CD4-positive, alpha-beta T cell treated with Interleukin-15 for 4 hours (primary cell): ENCODE measurements at regions not wholly inside any gene's neighbourhood (a gene's known extent, or its start where the extent isn't known, plus 50 kb on each side); places are given as distances from the start of the nearest gene placed in this dataset.
A peak's percentile ranks its signal among the peaks of the same experiment; 100 is the strongest.

Source experiments
- DNase-seq: peaks from one replicate; pipeline ENCODE4 v3.0.0-alpha.2; 2020; ENCODE audit warnings: low spot score

DNA sequence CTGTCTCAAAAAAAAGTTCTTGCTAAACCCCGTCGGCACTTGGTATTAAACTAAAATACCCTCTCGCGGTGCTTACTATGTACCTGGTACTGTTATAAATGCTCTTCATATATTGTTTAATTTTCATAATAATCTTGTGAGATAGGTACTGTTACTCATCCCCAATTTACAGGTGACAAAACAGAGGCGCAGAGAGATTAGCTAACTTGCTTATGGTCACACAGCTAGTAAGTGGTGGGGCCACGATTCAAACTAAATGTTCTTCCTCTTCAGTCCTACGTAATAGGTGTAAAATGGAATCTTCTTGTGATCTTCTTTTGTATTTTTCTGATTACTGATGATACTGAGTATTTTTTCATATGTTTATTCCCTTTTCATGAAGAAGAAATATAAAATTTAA, 51.3 kb downstream of the TET3 start:
- DNase-seq: no peak

DNA sequence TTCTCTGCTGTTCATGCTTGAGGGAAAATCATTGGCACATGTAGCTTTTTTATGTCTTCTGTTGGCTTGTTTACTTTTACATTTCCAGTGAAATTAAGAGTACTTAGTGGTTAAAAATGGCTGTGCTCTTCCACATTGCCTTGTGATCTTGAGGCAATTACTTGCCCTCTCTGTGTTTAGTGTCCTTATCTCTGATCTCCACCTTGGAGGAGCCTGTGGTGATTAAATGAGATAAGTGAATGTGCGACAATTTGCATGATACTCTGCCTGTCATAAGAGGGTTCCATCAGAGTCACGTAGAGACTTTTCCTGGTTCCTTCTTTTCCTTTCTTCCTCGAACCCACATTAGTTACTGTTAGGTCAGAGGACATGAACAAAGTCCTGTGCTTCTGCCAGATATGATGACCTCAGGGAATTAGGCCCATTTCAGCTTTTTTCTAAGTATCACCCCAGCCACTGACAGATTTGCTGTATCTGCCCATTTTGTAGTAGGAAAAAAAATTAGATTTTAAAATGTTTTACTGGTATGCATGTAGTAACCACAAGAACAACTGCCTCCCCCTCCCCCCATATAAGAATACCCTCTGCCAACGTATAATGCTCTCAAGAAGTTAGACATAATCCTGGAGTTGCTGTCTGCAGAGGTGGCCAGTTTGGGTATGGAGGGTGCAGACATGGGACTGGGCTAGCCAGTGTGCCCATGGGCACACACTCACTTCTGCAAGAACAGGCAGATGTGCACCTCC, 51.9 kb downstream of the TET3 start:
- DNase-seq: no peak

DNA sequence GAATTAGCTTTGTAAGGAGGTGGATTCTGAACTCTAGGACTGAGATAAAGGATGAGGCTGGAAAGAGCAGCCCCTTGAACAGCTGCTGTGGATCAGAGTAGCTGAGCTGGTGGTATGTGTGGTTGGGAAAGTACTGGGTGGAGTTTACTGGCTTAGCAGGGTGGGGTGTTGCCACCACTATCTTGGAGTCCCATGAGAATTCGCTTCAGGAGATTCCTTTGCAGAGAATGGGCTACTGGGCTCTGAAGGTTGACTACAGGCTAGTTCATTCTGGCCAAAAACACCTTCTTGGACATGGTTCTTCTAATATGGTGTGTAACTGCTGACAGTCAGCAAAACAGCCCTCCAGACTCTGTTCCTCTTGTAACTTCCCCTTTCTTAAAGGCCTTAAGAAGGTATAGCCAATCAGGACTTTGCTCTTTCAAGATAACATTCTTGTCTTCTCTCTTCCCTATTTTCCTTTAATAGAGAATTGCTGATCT, 52.7 kb downstream of the TET3 start:
- DNase-seq: no peak

DNA sequence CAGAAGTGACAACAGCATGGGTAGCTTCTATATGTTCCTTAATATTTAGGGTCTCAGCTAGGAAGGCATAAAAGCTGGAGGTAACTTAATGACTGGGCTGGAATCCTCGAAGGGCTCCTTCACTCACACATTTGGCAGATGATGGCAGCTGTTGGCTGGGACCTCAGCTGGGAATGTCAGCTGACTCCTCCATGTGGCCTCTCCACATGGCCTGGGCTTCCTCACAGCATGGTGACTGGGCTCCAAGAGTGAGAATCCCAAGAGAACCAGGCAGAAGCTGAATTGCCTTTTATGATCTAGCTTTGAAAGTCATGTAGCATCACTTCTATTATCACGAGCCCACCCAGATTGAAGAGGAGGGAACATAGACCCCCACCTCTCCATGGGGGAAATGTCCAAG, 54.9 kb downstream of the TET3 start:
- DNase-seq: no peak

DNA sequence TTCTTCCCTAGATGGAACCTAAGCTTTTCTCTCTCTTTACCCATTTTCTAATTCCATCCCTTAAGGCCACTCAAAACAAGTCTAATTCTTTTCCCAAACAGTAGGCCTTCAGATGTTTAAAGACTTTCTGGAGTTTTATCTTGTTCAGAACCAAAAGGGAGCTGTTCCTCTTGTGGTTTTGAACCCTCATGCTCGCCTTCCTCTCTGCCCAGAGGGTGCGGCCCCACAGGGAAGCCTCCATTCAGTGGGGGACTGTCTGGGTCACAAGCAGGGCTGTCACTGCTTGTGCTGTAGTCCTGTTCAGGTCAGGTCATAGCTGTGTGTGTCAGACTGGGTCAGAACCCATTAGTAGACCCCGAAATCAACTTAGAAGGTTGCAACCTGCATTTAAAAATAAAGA, 56.5 kb downstream of the TET3 start:
- DNase-seq: no peak

DNA sequence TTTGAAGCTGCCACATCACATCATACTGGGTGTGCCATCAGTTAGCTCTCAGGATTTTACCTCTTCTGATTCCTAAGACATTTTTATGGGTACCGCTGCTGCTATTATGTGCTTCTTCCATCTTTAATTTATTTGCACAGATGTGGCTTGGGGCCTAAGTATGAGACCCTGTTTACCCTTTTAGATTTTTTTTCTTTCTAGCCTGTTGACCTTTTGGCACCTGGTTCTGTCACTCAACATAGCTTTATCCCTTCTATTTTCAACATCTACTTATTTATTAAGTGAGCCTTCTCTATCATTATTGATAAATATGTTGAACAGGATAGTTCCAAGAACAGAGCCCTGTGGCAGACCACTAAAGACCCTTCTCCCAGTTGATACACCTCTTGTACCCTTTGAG, 57.0 kb downstream of the TET3 start:
- no peak for DNase-seq

DNA sequence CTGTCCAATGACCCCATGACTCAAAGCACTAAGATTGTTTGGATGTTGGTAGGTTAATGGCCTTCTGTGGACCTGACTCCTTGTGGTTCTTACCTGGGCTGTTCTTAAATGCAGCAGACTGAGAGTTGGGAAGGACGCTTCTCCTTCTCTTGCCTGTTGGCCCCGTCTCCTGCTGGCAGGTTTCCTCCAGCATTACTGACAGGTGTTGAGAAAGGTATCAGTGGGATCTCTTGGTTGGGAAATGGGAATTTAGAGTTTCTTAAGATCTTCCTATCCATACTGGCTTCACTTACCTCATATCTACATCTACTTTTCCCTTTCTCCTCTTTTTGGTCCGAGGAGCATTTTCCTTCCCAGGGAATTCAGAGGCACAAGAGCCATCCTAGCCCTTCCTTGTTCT, 57.9 kb downstream of the TET3 start:
- DNase-seq: no peak

DNA sequence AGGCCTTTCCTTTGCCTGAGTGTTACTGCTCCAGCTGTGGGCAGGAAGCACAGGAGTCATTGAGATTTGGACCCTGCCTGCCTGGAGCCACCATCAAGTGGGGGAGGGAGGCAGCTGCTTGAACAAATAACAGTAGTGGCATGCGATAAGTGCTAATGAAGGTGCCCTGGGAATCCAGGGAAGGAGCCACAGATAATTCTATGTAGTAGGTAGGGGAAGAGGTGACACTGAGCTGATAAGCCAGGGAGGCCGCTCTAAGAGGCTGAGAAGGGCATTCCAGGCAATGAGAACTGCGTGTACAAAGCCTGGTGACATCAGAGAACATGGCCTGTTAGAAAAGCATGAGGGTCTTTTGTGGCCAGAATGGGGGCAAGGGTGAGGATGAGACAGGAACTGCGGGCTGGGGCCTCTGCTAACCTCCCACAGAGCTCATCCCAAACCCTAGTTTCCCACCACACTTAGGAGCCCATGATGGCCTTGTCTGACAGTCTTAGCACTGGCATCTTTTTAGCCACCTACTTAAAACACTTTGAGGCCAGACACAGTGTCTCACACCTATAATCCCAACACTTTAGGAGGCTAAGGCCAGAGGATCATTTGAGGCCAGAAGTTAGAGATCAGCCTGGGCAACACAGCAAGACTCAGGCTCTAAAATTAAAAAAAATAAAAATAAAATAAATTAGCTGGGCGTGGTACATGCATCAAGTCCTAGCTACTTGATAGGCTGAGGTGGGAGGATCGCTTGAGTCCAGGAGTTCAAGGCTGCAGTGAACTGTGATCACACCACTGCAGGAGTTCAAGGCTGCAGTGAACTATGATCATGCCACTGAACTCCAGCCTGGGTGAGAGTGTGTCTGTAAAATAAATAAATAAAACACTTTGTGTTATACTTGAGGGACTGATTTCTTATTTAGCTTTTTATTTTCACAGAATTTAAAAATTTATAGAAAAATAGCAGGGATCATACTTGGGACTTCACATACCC, 58.9 kb downstream of the TET3 start:
- no peak for DNase-seq

DNA sequence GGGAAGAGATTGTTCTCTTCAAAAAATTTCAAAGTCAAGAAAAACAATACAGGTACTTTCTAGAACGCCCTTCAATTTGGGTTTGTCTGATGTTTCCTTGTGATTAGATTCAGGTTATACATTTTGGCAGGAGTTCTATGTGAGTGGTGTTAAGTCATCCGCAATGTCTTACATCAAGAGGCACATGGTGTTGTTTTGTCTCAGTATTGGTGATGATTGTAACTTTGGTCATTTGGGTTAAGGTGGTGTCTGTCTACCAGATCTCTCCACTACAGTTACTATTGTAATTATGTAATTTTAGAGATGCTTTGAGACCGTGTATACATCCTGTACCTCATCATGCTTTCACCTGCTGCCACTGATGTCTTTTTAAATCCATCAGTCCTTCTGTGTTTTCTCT, 60.3 kb downstream of the TET3 start:
- DNase-seq: no peak

DNA sequence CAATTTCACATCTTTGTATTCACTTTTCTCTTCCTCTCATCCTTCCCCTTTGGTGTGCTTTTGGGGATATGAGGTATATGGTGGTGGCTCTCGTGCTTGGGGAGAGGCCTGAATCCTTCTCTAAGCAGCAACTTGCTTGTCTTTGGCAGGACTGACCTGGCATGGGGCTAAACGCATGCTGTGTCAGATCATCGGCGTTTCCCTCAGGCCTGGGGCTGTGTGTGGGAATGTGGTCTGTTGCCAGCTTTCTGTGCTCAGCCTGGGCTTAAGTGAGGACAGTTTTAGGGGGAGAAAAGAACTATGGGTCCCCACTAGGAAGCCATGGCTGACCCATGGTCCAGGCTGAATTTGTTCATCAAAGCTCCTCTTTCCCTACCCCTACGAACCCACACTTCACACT, 60.7 kb downstream of the TET3 start:
- no peak for DNase-seq

DNA sequence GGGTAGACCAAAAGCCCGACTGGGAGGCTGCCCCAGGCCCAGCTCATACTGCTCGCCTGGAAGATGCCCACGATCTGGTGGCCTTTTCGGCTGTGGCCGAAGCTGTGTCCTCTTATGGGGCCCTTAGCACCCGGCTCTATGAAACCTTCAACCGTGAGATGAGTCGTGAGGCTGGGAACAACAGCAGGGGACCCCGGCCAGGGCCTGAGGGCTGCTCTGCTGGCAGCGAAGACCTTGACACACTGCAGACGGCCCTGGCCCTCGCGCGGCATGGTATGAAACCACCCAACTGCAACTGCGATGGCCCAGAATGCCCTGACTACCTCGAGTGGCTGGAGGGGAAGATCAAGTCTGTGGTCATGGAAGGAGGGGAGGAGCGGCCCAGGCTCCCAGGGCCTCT, 61.7 kb downstream of the TET3 start:
- no peak for DNase-seq

DNA sequence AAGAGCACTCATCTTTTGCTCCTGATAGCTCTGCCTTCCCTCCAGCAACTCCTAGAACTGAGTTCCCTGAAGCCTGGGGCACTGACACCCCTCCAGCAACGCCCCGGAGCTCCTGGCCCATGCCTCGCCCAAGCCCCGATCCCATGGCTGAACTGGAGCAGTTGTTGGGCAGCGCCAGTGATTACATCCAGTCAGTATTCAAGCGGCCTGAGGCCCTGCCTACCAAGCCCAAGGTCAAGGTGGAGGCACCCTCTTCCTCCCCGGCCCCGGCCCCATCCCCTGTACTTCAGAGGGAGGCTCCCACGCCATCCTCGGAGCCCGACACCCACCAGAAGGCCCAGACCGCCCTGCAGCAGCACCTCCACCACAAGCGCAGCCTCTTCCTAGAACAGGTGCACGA, 62.4 kb downstream of the TET3 start:
- DNase-seq: no peak

DNA sequence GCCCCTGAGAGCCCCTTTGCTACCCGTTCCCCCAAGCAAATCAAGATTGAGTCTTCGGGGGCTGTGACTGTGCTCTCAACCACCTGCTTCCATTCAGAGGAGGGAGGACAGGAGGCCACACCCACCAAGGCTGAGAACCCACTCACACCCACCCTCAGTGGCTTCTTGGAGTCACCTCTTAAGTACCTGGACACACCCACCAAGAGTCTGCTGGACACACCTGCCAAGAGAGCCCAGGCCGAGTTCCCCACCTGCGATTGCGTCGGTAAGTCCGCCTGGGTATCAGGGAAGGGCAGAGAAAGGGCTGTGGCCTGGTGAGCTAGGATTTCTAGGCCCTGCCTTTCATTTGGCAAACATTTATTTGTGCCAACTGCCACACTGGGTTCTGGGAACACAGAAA, 63.4 kb downstream of the TET3 start:
- DNase-seq: no peak

DNA sequence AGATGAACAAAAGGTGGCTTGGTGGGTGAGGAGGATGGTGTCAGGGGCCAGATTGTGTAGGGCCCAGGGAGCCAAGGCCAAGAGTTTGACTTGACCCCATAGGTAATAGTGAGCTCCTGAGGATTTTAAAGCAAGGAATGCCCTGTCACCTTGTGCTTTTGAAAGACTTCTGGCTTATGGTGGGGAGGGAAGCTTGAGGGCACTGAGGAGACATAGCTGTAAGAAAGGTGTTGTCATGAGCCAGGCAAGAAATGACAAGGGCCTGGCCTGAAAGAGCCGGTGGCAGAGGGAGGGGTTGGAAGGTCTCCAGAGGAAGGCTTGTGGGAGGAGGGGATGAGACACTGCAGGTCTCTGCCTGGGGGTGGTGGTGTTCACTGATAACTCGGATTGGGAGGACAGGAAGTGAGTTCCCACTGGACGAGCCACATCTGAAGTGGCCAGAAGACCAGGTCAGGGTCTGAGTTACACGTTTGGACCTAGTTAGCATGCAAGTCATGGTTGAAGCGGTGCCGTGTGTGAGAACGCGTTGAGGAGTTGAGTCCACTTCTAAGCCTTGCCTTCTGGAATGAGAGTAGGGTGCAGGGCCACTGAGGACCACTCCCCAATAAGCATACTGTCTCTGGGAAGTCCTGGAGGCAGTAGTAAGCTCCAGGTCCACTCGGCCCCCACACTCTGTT, 64.3 kb downstream of the TET3 start:
- no peak for DNase-seq

DNA sequence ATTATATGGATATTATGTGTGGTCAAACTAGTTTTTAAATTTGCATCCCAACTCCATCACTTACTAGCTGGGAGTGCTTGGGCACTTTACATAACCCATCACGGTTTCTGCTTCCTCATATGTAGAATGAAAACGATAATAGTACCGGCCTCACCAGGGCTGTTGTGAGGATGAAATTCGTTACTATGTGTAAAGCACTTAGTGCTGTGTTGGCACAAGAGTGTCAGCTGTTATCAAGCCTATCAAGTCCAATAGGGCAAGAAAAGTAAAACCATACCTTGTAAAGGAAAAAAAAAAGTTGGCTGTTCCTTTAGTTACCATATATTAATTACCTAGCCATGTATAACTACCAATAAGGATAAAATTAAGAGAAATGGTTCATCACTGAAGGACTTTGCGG, 65.4 kb downstream of the TET3 start:
- DNase-seq: no peak

DNA sequence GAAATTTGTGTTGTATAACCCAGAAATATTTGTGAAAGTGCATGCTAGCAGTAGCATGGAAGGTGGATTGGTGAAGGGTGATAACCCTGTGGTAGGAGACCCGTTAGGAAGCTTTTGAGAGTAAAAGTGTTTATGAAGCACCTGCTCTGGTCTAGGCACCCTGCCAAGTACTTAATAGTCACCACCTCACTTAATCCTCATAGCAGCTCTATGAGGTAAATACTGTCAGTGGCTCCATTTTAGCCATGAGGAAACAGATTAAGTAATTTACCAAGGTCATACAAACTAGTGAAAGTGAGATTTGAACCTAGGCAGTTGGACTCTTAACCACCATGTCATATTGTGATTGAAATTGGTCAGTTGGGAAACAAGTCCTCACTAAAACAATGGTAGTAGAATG, 66.8 kb downstream of the TET3 start:
- no peak for DNase-seq

DNA sequence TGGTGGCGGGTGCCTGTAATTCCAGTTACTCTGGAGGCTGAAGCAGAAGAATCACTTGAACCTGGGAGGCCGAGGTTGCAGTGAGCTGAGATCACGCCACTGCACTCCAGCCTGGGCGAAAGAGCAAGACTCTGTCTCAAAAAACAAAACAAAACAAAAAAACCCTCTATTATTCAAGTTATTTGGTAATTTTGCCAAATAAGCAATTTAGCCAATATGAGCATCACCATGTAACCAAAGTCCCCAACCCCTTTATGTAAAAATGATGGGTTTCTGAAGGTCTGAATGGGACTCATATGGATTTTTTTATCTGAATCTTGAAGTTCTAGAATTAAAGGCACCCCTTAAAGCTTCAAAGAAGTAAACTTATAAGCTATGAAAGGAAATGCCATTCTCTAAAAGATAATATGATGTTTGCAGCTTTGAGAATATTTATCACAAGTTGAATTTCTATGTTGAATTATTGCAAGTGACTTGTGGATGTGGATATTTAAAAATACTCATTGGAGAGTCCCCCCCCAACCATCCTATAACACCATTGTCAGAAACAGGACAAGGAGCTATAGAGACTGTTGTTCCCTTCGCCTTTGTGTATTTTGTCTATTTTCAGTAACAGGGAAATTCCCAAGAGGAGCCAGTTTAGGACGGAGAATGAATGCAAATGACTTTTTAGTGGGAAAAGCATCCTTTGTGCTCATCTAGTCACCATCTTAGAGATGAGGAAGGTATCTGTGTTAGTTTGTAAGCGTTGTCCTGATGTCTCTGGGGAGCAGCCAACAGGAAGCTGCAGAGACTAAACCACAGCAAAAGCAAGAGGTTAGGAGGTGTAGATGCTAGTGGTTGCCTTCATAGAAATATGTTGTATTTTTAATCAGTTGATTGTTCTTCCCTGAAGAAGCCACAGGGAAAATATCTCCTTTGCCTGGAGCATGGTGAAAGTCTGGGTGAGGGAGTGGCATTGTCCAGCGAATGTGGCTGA, 68.3 kb downstream of the TET3 start:
- DNase-seq: peak; percentile 26

DNA sequence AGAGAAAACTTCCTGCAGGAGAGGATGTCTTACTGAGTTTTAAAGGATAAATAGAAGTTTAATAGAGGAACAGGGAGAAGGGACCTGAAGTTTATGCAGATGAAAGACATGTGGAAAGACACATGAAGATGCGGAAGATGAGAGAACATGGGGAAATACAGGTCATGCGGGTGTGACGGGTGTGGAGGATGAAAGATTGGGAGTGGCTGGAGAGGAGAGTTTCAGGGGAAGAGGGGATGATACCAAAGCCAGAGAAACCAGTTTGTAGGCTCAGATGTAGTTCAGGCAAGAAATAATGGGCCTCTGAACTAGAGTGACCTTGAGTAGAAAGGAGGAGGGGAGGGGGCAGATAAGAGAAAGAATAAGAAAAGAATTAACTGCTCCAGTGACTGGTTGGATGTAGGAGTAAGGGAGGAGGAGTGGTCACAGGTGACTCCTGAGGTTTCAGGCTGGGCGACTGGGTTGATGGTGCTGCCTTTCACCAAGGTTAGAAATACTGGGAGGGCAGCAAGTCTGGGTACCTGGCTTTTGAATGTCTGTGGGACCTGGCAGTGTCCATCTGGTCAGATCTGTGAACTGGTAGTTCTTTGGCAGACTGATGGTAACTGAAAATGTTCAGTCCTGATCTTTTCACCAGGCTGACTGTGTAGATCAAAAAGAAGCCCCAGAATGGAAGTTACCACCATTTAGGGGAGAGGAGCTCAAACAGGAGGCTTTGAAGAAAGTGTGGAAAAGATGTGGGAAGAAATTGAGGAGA, 69.4 kb downstream of the TET3 start:
- DNase-seq: no peak

DNA sequence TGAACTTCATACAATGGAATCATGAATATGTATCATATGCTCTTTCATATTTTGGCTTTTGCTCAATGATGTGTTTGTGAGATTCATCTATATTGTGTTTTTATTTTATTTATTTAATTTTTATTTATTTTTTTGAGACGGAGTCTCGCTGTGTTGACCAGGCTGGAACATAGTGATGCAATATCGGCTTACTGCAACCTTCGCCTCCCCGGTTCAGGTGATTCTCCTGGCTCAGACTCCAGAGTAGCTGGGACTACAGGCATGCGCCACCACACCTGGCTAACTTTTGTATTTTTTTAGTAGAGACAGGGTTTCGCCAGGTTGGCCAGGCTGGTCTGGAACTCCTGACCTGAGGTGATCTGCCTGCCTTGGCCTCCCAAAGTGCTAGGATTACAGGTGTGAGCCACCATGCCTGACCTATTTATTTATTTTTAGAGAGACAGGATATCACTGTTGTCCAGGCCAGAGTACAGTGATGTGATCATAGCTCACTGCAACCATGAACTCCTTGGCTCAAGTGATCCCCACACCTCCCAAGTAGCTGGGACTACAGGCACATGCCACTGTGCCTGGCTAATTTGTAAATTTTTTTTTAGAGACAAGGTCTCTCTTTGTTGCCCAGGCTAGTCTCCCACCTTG, 74.5 kb downstream of the TET3 start:
- no peak for DNase-seq

DNA sequence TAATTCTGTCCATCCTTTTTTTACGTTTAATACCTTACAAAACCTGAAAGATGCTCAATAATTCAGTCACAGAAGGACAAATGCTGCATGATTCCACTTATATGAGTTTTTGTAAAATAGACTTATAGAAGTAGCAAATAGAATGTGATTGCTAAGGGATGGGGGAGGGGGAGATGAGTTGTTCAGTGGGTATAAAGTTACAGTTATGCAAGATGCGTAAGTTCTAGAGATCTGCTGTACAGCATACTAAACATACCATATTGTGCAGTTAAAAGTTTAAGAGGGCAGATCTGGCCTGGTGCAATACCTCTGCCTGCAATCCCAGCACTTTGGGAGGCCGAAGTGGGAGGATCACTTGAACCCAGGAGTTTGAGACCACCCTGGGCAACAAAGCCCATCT, 78.8 kb downstream of the TET3 start:
- DNase-seq: no peak
